Liver (tissue), 8 donors: ENCODE measurements at regions not wholly inside any gene's neighbourhood (a gene's known extent, or its start where the extent isn't known, plus 50 kb on each side); places are given as distances from the start of the nearest gene placed in this dataset.

ENCODE experiments used
- DNase-seq: peaks from one replicate; pipeline ENCODE4 v3.0.0-alpha.2; 2017; ENCODE audit warnings: low spot score
- H3K27ac ChIP-seq, 2 donors: one replicate each; pipeline ENCODE4 v1.7.0; 2013; ENCODE audit warnings: inconsistent platforms in 2 of 2, low read length in 2 of 2, control low read depth in 1 of 2, low read depth in 1 of 2, mild to moderate bottlenecking in 1 of 2
- H3K27me3 ChIP-seq, 4 donors: one replicate each; pipeline versions ENCODE4 v1.6.1 to v1.7.0; 2013; ENCODE audit warnings: low read length in 3 of 4, inconsistent platforms in 1 of 4, mild to moderate bottlenecking in 1 of 4, moderate library complexity in 1 of 4; ENCODE audit not compliant: control insufficient read depth in 4 of 4, insufficient read depth in 4 of 4
- H3K36me3 ChIP-seq, 4 donors: one replicate each; pipeline versions ENCODE4 v1.6.1 to v1.7.0; 2013; ENCODE audit warnings: low read length in 3 of 4, mild to moderate bottlenecking in 3 of 4, low read depth in 1 of 4, moderate library complexity in 1 of 4; ENCODE audit not compliant: control insufficient read depth in 4 of 4, insufficient read depth in 3 of 4
- H3K4me1 ChIP-seq, 4 donors: one replicate each; pipeline versions ENCODE4 v1.6.1 to v1.7.0; 2013; ENCODE audit warnings: low read length in 3 of 4, mild to moderate bottlenecking in 3 of 4, moderate library complexity in 1 of 4; ENCODE audit not compliant: control insufficient read depth in 4 of 4, insufficient read depth in 4 of 4
- H3K4me3 ChIP-seq, 3 donors: one replicate each; pipeline versions ENCODE4 v1.6.1 to v1.7.0; 2013; ENCODE audit warnings: low read length in 3 of 3, control low read depth in 1 of 3, low read depth in 1 of 3, mild to moderate bottlenecking in 1 of 3
- H3K9ac ChIP-seq, 2 donors: one replicate each; pipeline ENCODE4 v1.7.0; 2013; ENCODE audit warnings: low read length in 2 of 2, mild to moderate bottlenecking in 2 of 2, moderate library complexity in 2 of 2, control low read depth in 1 of 2, low read depth in 1 of 2
- H3K9me3 ChIP-seq, 4 donors: one replicate each; pipeline versions ENCODE4 v1.6.1 to v1.7.0; 2013; ENCODE audit warnings: low read length in 3 of 4; ENCODE audit not compliant: control insufficient read depth in 4 of 4
- ATF3 ChIP-seq: IDR thresholded peaks from 2 replicates; pipeline ENCODE4 v1.6.1; 2016; ENCODE audit warnings: antibody characterized with exemption
- CTCF ChIP-seq: fragments of 150-350 bp; IDR thresholded peaks from 2 replicates; pipeline ENCODE4 v1.5.1; 2017; ENCODE audit warnings: improper control_type of control experiment, low read depth, low read length; ENCODE audit not compliant: missing input control
- EGR1 ChIP-seq, 2 donors: IDR thresholded peaks; 2 replicates each; pipeline ENCODE4 v1.6.1; 2016 to 2018; ENCODE audit warnings: antibody characterized with exemption in 2 of 2, low read depth in 2 of 2
- FOXA1 ChIP-seq: IDR thresholded peaks from 2 replicates; pipeline ENCODE4 v1.6.1; 2016; ENCODE audit warnings: antibody characterized with exemption
- FOXA2 ChIP-seq: IDR thresholded peaks from 2 replicates; pipeline ENCODE4 v1.6.1; 2016; ENCODE audit warnings: antibody characterized with exemption
- GABPA ChIP-seq, 2 donors: IDR thresholded peaks in 1 of 2; conservative IDR thresholded peaks in 1 of 2; 2 replicates each; pipeline ENCODE4 v1.6.1; 2016; ENCODE audit warnings: antibody characterized with exemption in 2 of 2, mild to moderate bottlenecking in 1 of 2, moderate library complexity in 1 of 2
- HNF4A ChIP-seq, 2 donors: conservative IDR thresholded peaks; 2 replicates each; pipeline ENCODE4 v1.6.1; 2016; ENCODE audit warnings: antibody characterized with exemption in 2 of 2, mild to moderate bottlenecking in 2 of 2
- HNF4G ChIP-seq: IDR thresholded peaks from 2 replicates; pipeline ENCODE4 v1.6.1; 2016; ENCODE audit warnings: antibody characterized with exemption
- JUND ChIP-seq, 2 donors: IDR thresholded peaks; 2 replicates each; pipeline ENCODE4 v1.6.1; 2016; ENCODE audit warnings: antibody characterized with exemption in 2 of 2
- MAX ChIP-seq: IDR thresholded peaks from 2 replicates; pipeline ENCODE4 v1.6.1; 2016; ENCODE audit warnings: antibody characterized with exemption
- NR2F2 ChIP-seq: IDR thresholded peaks from 2 replicates; pipeline ENCODE4 v1.6.1; 2016; ENCODE audit warnings: antibody characterized with exemption
- RAD21 ChIP-seq, 2 donors: IDR thresholded peaks; 2 replicates each; pipeline ENCODE4 v1.6.1; 2016; ENCODE audit warnings: antibody characterized with exemption in 2 of 2, mild to moderate bottlenecking in 2 of 2
- REST ChIP-seq: IDR thresholded peaks from 2 replicates; pipeline ENCODE4 v1.6.1; 2016; ENCODE audit warnings: antibody characterized with exemption, mild to moderate bottlenecking
- RXRA ChIP-seq, 2 donors: IDR thresholded peaks; 2 replicates each; pipeline ENCODE4 v1.6.1; 2017 to 2018; ENCODE audit warnings: antibody characterized with exemption in 2 of 2, mild to moderate bottlenecking in 1 of 2
- SP1 ChIP-seq: IDR thresholded peaks from 2 replicates; pipeline ENCODE4 v1.6.1; 2018; ENCODE audit warnings: antibody characterized with exemption, mild to moderate bottlenecking
- TAF1 ChIP-seq: conservative IDR thresholded peaks from 2 replicates; pipeline ENCODE4 v1.6.1; 2016; ENCODE audit warnings: antibody characterized with exemption, mild to moderate bottlenecking
- YY1 ChIP-seq: IDR thresholded peaks from 2 replicates; pipeline ENCODE4 v1.6.1; 2016; ENCODE audit warnings: antibody characterized with exemption, mild to moderate bottlenecking
- ZBTB33 ChIP-seq: IDR thresholded peaks from 2 replicates; pipeline ENCODE4 v1.6.1; 2016; ENCODE audit warnings: antibody characterized with exemption
- WGBS: extraction: QIAGEN DNeasy Blood & Tissue Kit; methylation state at CpG from one replicate; pipeline ENCODE4 v1.1.7; 2013; 5-methylcytosine and 5-hydroxymethylcytosine counted together
- donor health status: healthy.
- donor health status: healthy.
- donor health status: healthy.
- donor health status: healthy.
- donor health status: healthy.

- WGBS = 75% methylated on average over 3 of the region's 3 CpGs
- TF ChIP-seq RXRA (IDR thresholded peaks at IDR 0.05) = no peak
- TF ChIP-seq HNF4A (conservative IDR thresholded peaks at IDR 0.05) = no peak
- TF ChIP-seq REST = no peak
- no peak for TF ChIP-seq MAX
- TF ChIP-seq EGR1 (IDR thresholded peaks at IDR 0.05; ENCODE audit: low read depth in 2 of 2) = no peak
- no peak for TF ChIP-seq JUND (IDR thresholded peaks at IDR 0.05)
- TF ChIP-seq FOXA2 = no peak
- no peak for TF ChIP-seq ZBTB33
- no peak for TF ChIP-seq CTCF
- no peak for TF ChIP-seq RAD21 (IDR thresholded peaks at IDR 0.05)
- no peak for TF ChIP-seq FOXA1
- no peak for TF ChIP-seq SP1
- TF ChIP-seq GABPA (IDR thresholded peaks at IDR 0.05 in 1 of 2, conservative IDR thresholded peaks at IDR 0.05 in 1 of 2) = no peak
- TF ChIP-seq YY1 = no peak
- TF ChIP-seq TAF1 = no peak
- no peak for TF ChIP-seq ATF3
- TF ChIP-seq HNF4G = no peak
- TF ChIP-seq NR2F2 = no peak
Measured at GRCh38 chr6:114521926-114522325, 179.1 kb upstream of the HS3ST5 start.

More at GRCh38 chr6:114521926-114522325, 179.1 kb upstream of the HS3ST5 start:
- Histone ChIP-seq H3K4me1 (peaks cover 0 to 10% (median 2%) of the 10 kb centered on the region in 4 donors), H3K9me3 (no peaks in the 10 kb centered on the region), H3K27me3 (no peaks in the 10 kb centered on the region), H3K36me3 (no peaks in the 10 kb centered on the region), H3K9ac (no peak overlapping the region), H3K4me3 (no peak overlapping the region), H3K27ac (no peak overlapping the region)
- DNase-seq = no peak
